BE2C (cell line): ENCODE measurements at regions not wholly inside any gene's neighbourhood (a gene's known extent, or its start where the extent isn't known, plus 50 kb on each side); places are given as distances from the start of the nearest gene placed in this dataset.

Experiments
- DNase-seq: peaks from one replicate; pipeline ENCODE4 v3.0.0-alpha.2; 2020
- H3K27me3 ChIP-seq: fragments of 250-450 bp; sonication (Bioruptor Pico); 2 replicates; pipeline ENCODE4 v1.5.1; 2020; ENCODE audit warnings: mild to moderate bottlenecking
- H3K36me3 ChIP-seq: fragments of 250-450 bp; sonication (Bioruptor Pico); 2 replicates; pipeline ENCODE4 v1.5.1; 2020; ENCODE audit warnings: mild to moderate bottlenecking
- H3K4me1 ChIP-seq: fragments of 250-450 bp; sonication (Bioruptor Pico); 2 replicates; pipeline ENCODE4 v1.5.1; 2020
- H3K4me3 ChIP-seq: 2 replicates; pipeline ENCODE4 v1.5.1; 2011; ENCODE audit warnings: low read depth, low read length
- H3K9me3 ChIP-seq: fragments of 250-450 bp; sonication (Bioruptor Pico); 2 replicates; pipeline ENCODE4 v1.5.1; 2020
- TF ChIP-seq, protein P1 (sequence below): IDR thresholded peaks from 2 replicates; pipeline ENCODE4 v1.5.1; 2012; ENCODE audit warnings: mild to moderate bottlenecking, low read depth, low read length

DNA sequence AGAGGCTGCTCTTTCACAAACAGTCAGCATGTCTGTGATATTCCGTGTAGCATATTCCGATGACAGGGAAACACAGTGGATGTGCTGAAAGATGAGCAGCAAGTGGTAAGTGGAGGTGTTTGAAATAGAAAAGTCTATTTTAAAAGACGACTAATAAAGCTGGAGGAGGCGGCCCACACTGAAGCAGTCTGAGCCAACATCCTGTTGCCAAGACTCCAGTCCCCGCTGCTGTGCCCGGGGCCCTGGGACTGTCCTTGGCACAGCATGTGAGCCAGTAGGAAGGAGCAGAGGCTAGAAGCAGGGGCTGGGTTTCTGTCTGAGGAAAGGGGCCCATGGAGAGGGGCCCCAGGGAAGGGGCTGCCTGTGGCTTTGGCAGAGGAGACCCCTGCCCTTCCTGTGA, 351.5 kb upstream of the CHD6 start:
- TF ChIP-seq, protein P1, sequence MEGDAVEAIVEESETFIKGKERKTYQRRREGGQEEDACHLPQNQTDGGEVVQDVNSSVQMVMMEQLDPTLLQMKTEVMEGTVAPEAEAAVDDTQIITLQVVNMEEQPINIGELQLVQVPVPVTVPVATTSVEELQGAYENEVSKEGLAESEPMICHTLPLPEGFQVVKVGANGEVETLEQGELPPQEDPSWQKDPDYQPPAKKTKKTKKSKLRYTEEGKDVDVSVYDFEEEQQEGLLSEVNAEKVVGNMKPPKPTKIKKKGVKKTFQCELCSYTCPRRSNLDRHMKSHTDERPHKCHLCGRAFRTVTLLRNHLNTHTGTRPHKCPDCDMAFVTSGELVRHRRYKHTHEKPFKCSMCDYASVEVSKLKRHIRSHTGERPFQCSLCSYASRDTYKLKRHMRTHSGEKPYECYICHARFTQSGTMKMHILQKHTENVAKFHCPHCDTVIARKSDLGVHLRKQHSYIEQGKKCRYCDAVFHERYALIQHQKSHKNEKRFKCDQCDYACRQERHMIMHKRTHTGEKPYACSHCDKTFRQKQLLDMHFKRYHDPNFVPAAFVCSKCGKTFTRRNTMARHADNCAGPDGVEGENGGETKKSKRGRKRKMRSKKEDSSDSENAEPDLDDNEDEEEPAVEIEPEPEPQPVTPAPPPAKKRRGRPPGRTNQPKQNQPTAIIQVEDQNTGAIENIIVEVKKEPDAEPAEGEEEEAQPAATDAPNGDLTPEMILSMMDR: no peak
- DNase-seq: no peak
- H3K36me3 ChIP-seq: no peaks in the 10 kb centered on the region

GRCh38 chr20:41960166-41960565, 342.0 kb upstream of the CHD6 start:
- H3K36me3 ChIP-seq: no peaks in the 10 kb centered on the region
- no peak overlapping the region for H3K4me3 ChIP-seq
- no peak for DNase-seq
- peaks cover 15% of the 10 kb centered on the region for H3K4me1 ChIP-seq
- TF ChIP-seq, protein P1: no peak
- H3K9me3 ChIP-seq: no peaks in the 10 kb centered on the region; the same call in 1 of the 2 replicates
- no peaks in the 10 kb centered on the region for H3K27me3 ChIP-seq

More for the DNA sequence above, 351.5 kb upstream of the CHD6 start:
- H3K4me3 ChIP-seq: no peak overlapping the region
- no peaks in the 10 kb centered on the region for H3K4me1 ChIP-seq
- H3K27me3 ChIP-seq: no peaks in the 10 kb centered on the region
- no peaks in the 10 kb centered on the region for H3K9me3 ChIP-seq

DNA sequence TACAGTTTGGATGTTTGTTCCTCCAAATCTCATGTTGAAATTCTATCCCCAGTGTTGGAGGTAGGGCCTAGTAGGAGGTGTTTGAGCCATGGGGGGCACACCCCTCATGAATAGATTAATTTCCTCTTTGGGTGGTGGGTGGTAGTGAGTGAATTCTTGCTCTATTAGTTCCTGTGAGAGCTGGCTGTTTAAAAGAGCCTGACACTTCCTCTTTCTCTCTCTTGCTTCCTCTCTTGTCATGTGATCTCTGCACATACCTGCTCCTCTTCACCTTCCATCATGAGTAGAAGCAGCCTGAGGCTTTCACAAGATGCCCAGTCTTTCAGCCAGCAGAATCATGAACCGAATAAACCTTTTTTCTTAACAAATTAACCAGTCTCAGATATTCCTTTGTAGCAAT, 340.2 kb upstream of the CHD6 start:
- H3K9me3 ChIP-seq: no peaks in the 10 kb centered on the region; the same call in 1 of the 2 replicates
- peaks cover 15% of the 10 kb centered on the region for H3K4me1 ChIP-seq
- H3K36me3 ChIP-seq: no peaks in the 10 kb centered on the region
- no peaks in the 10 kb centered on the region for H3K27me3 ChIP-seq
- TF ChIP-seq, protein P1: no peak
- H3K4me3 ChIP-seq: no peak overlapping the region
- no peak for DNase-seq

GRCh38 chr20:41956338-41957074, 338.3 kb upstream of the CHD6 start:
- TF ChIP-seq, protein P1: peak; percentile 95
- H3K36me3 ChIP-seq: no peaks in the 10 kb centered on the region
- peak; percentile 45 for DNase-seq
- no peaks in the 10 kb centered on the region for H3K9me3 ChIP-seq
- no peaks in the 10 kb centered on the region for H3K27me3 ChIP-seq
- H3K4me3 ChIP-seq: no peak overlapping the region
- H3K4me1 ChIP-seq: peaks cover 5% of the 10 kb centered on the region

- Histone ChIP-seq H3K9me3 (peaks cover 4% of the 10 kb centered on the region; the same call in 1 of the 2 replicates), H3K4me1 (no peaks in the 10 kb centered on the region; the same call in 1 of the 2 replicates), H3K4me3 (no peak overlapping the region), H3K36me3 (no peaks in the 10 kb centered on the region), H3K27me3 (no peaks in the 10 kb centered on the region)
- no peak for DNase-seq
- TF ChIP-seq, protein P1: no peak
Measured at GRCh38 chr20:41952166-41952565, 334.0 kb upstream of the CHD6 start.

DNA sequence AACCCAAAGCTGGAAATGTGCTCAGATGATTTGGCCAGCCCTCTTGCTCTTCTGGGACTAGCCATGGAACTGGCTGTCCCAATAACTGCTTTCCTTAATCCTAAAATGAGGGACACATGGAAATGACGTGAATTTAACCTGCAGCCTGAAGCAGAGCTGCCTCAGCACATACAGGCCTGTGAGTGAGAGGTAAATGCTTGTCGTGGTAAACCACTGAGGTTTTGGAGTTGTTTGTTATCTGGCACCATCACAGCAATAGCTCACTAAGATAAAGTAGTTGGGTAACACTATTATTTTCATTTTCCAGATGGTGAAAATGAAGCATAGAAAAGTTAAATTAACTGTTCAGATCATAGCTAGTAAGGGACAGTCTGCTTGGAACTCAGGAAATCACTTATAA, 333.4 kb upstream of the CHD6 start:
- no peaks in the 10 kb centered on the region; the same call in 1 of the 2 replicates for H3K4me1 ChIP-seq
- TF ChIP-seq, protein P1: no peak
- H3K9me3 ChIP-seq: peaks cover 4% of the 10 kb centered on the region; the same call in 1 of the 2 replicates
- DNase-seq: no peak
- H3K36me3 ChIP-seq: no peaks in the 10 kb centered on the region
- H3K4me3 ChIP-seq: no peak overlapping the region
- H3K27me3 ChIP-seq: no peaks in the 10 kb centered on the region
